WTC11 (cell line): ENCODE measurements at regions not wholly inside any gene's neighbourhood (a gene's known extent, or its start where the extent isn't known, plus 50 kb on each side); places are given as distances from the start of the nearest gene placed in this dataset.

Source experiments
- ATAC-seq: fragments of 200-7000 bp; cut with Tn5 transposase; 2 replicates; pipeline ENCODE4 v1.10.0; 2021; ENCODE audit warnings: mild to moderate bottlenecking, moderate library complexity
- CTCF ChIA-PET: fragments of 300-600 bp; sonication (Branson Sonifier 250); formaldehyde crosslinking; loops from one replicate; lab custom pipeline; 2021; ENCODE audit warnings: antibody characterized with exemption; lab: Charles Lee
- POLR2A ChIA-PET: fragments of 350-600 bp; sonication (Branson Sonifier 250); formaldehyde crosslinking; loops from one replicate; lab custom pipeline; 2021; ENCODE audit warnings: antibody characterized with exemption; lab: Charles Lee
- DNase-seq: peaks from one replicate; pipeline ENCODE4 v3.0.0; 2021; ENCODE audit warnings: low spot score
- H3K27ac Mint-ChIP-seq: 2 replicates; pipeline ENCODE4 v1.8.0; 2021; ENCODE audit warnings: mixed read lengths
- H3K27me3 Mint-ChIP-seq: 2 replicates; pipeline ENCODE4 v1.8.0; 2021; ENCODE audit warnings: low read depth, mild to moderate bottlenecking, moderate library complexity, mixed read lengths
- H3K36me3 Mint-ChIP-seq: 2 replicates; pipeline ENCODE4 v1.8.0; 2021; ENCODE audit warnings: mixed read lengths
- H3K4me1 Mint-ChIP-seq: 2 replicates; pipeline ENCODE4 v1.8.0; 2022; ENCODE audit warnings: mixed read lengths
- H3K4me3 Mint-ChIP-seq: 2 replicates; pipeline ENCODE4 v1.8.0; 2021; ENCODE audit warnings: mild to moderate bottlenecking, moderate library complexity, mixed read lengths
- H3K9me3 Mint-ChIP-seq: 2 replicates; pipeline ENCODE4 v1.8.0; 2021; ENCODE audit warnings: mixed read lengths
- CREM ChIP-seq: sonication (generic); formaldehyde crosslinking; IDR thresholded peaks from 2 replicates; pipeline ENCODE4 v1.8.1; 2022; ENCODE audit warnings: mild to moderate bottlenecking, missing genetic modification reagents, moderate library complexity
- ESRRA ChIP-seq: sonication (generic); formaldehyde crosslinking; IDR thresholded peaks from 2 replicates; pipeline ENCODE4 v1.8.1; 2022; ENCODE audit warnings: mild to moderate bottlenecking, missing genetic modification reagents, borderline replicate concordance
- HMGA2 ChIP-seq: fragments of 250-450 bp; sonication (Bioruptor Pico); IDR thresholded peaks from 2 replicates; pipeline ENCODE4 v1.4.0; 2021; ENCODE audit warnings: mild to moderate bottlenecking, moderate library complexity
- JAZF1 ChIP-seq: fragments of 250-450 bp; sonication (Bioruptor Pico); IDR thresholded peaks from 2 replicates; pipeline ENCODE4 v1.9.0; 2021; ENCODE audit warnings: moderate library complexity, mild to moderate bottlenecking, inconsistent platforms
- NFATC4 ChIP-seq: fragments of 250-450 bp; sonication (Bioruptor Pico); IDR thresholded peaks from 2 replicates; pipeline ENCODE4 v1.9.0; 2021; ENCODE audit warnings: mild to moderate bottlenecking
- NFE2L1 ChIP-seq: sonication (generic); formaldehyde crosslinking; IDR thresholded peaks from 2 replicates; pipeline ENCODE4 v1.8.1; 2023; ENCODE audit warnings: missing genetic modification reagents
- NR2C2 ChIP-seq: sonication (generic); formaldehyde crosslinking; IDR thresholded peaks from 2 replicates; pipeline ENCODE4 v1.8.0; 2022; ENCODE audit warnings: mild to moderate bottlenecking, missing genetic modification reagents
- SP1 ChIP-seq: sonication (generic); formaldehyde crosslinking; conservative IDR thresholded peaks from 2 replicates; pipeline ENCODE4 v1.8.1; 2022; ENCODE audit warnings: missing genetic modification reagents
- TCF7 ChIP-seq: sonication (generic); formaldehyde crosslinking; IDR thresholded peaks from 2 replicates; pipeline ENCODE4 v1.8.0; 2022; ENCODE audit warnings: mild to moderate bottlenecking, low read depth, missing genetic modification reagents, moderate library complexity
- ZNF138 ChIP-seq: sonication (generic); formaldehyde crosslinking; conservative IDR thresholded peaks from 2 replicates; pipeline ENCODE4 v1.8.1; 2022; ENCODE audit warnings: mild to moderate bottlenecking, moderate library complexity, missing genetic modification reagents
- ZNF263 ChIP-seq: sonication (generic); formaldehyde crosslinking; IDR thresholded peaks from 2 replicates; pipeline ENCODE4 v1.8.1; 2022; ENCODE audit warnings: low read depth, mild to moderate bottlenecking, moderate library complexity, missing genetic modification reagents
- TF ChIP-seq, protein P1 (sequence below): sonication (generic); formaldehyde crosslinking; IDR thresholded peaks from 2 replicates; pipeline ENCODE4 v1.8.1; 2023; ENCODE audit warnings: mild to moderate bottlenecking, moderate library complexity, missing genetic modification reagents
- TF ChIP-seq, protein P2 (sequence below): sonication (generic); formaldehyde crosslinking; IDR thresholded peaks from 2 replicates; pipeline ENCODE4 v1.8.0; 2022; ENCODE audit warnings: missing genetic modification reagents
- TF ChIP-seq, protein P3 (sequence below): fragments of 250-450 bp; sonication (Bioruptor Pico); IDR thresholded peaks from 2 replicates; pipeline ENCODE4 v1.9.0; 2021; ENCODE audit warnings: moderate library complexity, mild to moderate bottlenecking, inconsistent platforms, borderline replicate concordance
- TF ChIP-seq, protein P4 (sequence below): fragments of 200-600 bp; IDR thresholded peaks from 2 replicates; pipeline ENCODE4 v1.8.0; 2022; ENCODE audit warnings: antibody characterized with exemption
- TF ChIP-seq, protein P5 (sequence below): sonication (generic); formaldehyde crosslinking; IDR thresholded peaks from 2 replicates; pipeline ENCODE4 v1.8.0; 2023; ENCODE audit warnings: mild to moderate bottlenecking, missing genetic modification reagents
- TF ChIP-seq, protein P6 (sequence below): sonication (generic); formaldehyde crosslinking; IDR thresholded peaks from 2 replicates; pipeline ENCODE4 v1.8.1; 2023; ENCODE audit warnings: mild to moderate bottlenecking, missing genetic modification reagents, moderate library complexity
- TF ChIP-seq, protein P7 (sequence below): sonication (generic); formaldehyde crosslinking; IDR thresholded peaks from 2 replicates; pipeline ENCODE4 v1.8.0; 2023; ENCODE audit warnings: missing genetic modification reagents
- TF ChIP-seq, protein P8 (sequence below): sonication (generic); formaldehyde crosslinking; IDR thresholded peaks from 2 replicates; pipeline ENCODE4 v1.8.0; 2022; ENCODE audit warnings: mild to moderate bottlenecking, missing genetic modification reagents

DNA sequence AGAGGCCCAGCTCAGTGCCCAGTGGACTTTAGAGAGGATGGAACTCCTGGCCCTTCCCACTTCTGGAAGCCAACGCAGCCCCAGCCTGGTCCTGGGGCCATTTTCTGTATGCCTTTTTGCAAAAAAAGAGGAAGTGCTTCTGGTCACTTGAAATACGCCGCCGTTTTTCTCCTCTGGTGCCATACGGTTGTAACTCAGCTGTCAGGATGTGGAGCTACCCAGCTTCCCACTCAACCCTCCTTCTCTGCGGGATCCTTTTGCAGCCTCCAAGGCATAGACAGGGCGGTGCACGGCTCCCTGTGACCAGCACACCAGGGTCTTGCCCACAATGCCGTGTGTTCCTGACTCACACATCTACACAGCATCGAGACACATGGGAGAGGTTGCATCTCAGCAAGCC lies 369.6 kb downstream of the TCERG1L start:
- Mint-ChIP-seq H3K4me1 (no peaks in the 10 kb centered on the region), H3K9me3 (peaks cover 67% of the 10 kb centered on the region), H3K27me3 (peaks cover 9% of the 10 kb centered on the region), H3K36me3 (peaks cover 62% of the 10 kb centered on the region), H3K4me3 (no peak overlapping the region), H3K27ac (no peak overlapping the region)
- TF ChIP-seq TCF7 = no peak
- no peak for TF ChIP-seq CREM
- TF ChIP-seq JAZF1 (CRISPR knock-in tag) = no peak
- no peak for TF ChIP-seq HMGA2 (CRISPR knock-in tag)
- TF ChIP-seq, protein P1, sequence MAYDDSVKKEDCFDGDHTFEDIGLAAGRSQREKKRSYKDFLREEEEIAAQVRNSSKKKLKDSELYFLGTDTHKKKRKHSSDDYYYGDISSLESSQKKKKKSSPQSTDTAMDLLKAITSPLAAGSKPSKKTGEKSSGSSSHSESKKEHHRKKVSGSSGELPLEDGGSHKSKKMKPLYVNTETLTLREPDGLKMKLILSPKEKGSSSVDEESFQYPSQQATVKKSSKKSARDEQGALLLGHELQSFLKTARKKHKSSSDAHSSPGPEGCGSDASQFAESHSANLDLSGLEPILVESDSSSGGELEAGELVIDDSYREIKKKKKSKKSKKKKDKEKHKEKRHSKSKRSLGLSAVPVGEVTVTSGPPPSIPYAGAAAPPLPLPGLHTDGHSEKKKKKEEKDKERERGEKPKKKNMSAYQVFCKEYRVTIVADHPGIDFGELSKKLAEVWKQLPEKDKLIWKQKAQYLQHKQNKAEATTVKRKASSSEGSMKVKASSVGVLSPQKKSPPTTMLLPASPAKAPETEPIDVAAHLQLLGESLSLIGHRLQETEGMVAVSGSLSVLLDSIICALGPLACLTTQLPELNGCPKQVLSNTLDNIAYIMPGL (CRISPR knock-in tag) = no peak
- TF ChIP-seq, protein P2, sequence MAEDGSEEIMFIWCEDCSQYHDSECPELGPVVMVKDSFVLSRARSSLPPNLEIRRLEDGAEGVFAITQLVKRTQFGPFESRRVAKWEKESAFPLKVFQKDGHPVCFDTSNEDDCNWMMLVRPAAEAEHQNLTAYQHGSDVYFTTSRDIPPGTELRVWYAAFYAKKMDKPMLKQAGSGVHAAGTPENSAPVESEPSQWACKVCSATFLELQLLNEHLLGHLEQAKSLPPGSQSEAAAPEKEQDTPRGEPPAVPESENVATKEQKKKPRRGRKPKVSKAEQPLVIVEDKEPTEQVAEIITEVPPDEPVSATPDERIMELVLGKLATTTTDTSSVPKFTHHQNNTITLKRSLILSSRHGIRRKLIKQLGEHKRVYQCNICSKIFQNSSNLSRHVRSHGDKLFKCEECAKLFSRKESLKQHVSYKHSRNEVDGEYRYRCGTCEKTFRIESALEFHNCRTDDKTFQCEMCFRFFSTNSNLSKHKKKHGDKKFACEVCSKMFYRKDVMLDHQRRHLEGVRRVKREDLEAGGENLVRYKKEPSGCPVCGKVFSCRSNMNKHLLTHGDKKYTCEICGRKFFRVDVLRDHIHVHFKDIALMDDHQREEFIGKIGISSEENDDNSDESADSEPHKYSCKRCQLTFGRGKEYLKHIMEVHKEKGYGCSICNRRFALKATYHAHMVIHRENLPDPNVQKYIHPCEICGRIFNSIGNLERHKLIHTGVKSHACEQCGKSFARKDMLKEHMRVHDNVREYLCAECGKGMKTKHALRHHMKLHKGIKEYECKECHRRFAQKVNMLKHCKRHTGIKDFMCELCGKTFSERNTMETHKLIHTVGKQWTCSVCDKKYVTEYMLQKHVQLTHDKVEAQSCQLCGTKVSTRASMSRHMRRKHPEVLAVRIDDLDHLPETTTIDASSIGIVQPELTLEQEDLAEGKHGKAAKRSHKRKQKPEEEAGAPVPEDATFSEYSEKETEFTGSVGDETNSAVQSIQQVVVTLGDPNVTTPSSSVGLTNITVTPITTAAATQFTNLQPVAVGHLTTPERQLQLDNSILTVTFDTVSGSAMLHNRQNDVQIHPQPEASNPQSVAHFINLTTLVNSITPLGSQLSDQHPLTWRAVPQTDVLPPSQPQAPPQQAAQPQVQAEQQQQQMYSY (CRISPR knock-in tag) = no peak
- no peak for TF ChIP-seq ESRRA
- TF ChIP-seq, protein P3, sequence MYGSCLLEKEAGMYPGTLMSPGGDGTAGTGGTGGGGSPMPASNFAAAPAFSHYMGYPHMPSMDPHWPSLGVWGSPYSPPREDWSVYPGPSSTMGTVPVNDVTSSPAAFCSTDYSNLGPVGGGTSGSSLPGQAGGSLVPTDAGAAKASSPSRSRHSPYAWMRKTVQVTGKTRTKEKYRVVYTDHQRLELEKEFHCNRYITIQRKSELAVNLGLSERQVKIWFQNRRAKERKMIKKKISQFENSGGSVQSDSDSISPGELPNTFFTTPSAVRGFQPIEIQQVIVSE (CRISPR knock-in tag) = no peak
- TF ChIP-seq NFATC4 (CRISPR knock-in tag) = no peak
- TF ChIP-seq, protein P4, sequence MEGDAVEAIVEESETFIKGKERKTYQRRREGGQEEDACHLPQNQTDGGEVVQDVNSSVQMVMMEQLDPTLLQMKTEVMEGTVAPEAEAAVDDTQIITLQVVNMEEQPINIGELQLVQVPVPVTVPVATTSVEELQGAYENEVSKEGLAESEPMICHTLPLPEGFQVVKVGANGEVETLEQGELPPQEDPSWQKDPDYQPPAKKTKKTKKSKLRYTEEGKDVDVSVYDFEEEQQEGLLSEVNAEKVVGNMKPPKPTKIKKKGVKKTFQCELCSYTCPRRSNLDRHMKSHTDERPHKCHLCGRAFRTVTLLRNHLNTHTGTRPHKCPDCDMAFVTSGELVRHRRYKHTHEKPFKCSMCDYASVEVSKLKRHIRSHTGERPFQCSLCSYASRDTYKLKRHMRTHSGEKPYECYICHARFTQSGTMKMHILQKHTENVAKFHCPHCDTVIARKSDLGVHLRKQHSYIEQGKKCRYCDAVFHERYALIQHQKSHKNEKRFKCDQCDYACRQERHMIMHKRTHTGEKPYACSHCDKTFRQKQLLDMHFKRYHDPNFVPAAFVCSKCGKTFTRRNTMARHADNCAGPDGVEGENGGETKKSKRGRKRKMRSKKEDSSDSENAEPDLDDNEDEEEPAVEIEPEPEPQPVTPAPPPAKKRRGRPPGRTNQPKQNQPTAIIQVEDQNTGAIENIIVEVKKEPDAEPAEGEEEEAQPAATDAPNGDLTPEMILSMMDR = no peak
- TF ChIP-seq, protein P5, sequence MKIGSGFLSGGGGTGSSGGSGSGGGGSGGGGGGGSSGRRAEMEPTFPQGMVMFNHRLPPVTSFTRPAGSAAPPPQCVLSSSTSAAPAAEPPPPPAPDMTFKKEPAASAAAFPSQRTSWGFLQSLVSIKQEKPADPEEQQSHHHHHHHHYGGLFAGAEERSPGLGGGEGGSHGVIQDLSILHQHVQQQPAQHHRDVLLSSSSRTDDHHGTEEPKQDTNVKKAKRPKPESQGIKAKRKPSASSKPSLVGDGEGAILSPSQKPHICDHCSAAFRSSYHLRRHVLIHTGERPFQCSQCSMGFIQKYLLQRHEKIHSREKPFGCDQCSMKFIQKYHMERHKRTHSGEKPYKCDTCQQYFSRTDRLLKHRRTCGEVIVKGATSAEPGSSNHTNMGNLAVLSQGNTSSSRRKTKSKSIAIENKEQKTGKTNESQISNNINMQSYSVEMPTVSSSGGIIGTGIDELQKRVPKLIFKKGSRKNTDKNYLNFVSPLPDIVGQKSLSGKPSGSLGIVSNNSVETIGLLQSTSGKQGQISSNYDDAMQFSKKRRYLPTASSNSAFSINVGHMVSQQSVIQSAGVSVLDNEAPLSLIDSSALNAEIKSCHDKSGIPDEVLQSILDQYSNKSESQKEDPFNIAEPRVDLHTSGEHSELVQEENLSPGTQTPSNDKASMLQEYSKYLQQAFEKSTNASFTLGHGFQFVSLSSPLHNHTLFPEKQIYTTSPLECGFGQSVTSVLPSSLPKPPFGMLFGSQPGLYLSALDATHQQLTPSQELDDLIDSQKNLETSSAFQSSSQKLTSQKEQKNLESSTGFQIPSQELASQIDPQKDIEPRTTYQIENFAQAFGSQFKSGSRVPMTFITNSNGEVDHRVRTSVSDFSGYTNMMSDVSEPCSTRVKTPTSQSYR (CRISPR knock-in tag) = no peak
- no peak for TF ChIP-seq ZNF263 (CRISPR knock-in tag)
- no peak for TF ChIP-seq SP1 (CRISPR knock-in tag)
- no peak for TF ChIP-seq NR2C2 (CRISPR knock-in tag)
- TF ChIP-seq, protein P6, sequence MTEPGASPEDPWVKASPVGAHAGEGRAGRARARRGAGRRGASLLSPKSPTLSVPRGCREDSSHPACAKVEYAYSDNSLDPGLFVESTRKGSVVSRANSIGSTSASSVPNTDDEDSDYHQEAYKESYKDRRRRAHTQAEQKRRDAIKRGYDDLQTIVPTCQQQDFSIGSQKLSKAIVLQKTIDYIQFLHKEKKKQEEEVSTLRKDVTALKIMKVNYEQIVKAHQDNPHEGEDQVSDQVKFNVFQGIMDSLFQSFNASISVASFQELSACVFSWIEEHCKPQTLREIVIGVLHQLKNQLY (CRISPR knock-in tag) = no peak
- TF ChIP-seq NFE2L1 (CRISPR knock-in tag) = no peak
- TF ChIP-seq, protein P7, sequence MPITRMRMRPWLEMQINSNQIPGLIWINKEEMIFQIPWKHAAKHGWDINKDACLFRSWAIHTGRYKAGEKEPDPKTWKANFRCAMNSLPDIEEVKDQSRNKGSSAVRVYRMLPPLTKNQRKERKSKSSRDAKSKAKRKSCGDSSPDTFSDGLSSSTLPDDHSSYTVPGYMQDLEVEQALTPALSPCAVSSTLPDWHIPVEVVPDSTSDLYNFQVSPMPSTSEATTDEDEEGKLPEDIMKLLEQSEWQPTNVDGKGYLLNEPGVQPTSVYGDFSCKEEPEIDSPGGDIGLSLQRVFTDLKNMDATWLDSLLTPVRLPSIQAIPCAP (CRISPR knock-in tag) = no peak
- TF ChIP-seq ZNF138 (CRISPR knock-in tag) = no peak
- TF ChIP-seq, protein P8, sequence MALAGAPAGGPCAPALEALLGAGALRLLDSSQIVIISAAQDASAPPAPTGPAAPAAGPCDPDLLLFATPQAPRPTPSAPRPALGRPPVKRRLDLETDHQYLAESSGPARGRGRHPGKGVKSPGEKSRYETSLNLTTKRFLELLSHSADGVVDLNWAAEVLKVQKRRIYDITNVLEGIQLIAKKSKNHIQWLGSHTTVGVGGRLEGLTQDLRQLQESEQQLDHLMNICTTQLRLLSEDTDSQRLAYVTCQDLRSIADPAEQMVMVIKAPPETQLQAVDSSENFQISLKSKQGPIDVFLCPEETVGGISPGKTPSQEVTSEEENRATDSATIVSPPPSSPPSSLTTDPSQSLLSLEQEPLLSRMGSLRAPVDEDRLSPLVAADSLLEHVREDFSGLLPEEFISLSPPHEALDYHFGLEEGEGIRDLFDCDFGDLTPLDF (CRISPR knock-in tag) = no peak
- ChIA-PET CTCF (interaction anchor here (0.7 kb wide), 1 partner anchor 161 kb away, joined by 3 read pairs; no protein-coding TSS in a partner anchor), POLR2A (interaction anchor here (0.7 kb wide), 1 partner anchor 591 kb away, joined by 3 read pairs; no protein-coding TSS in a partner anchor)
- DNase-seq (no peak), ATAC-seq (no peak)
